HG03378 (cell line): ENCODE measurements at regions not wholly inside any gene's neighbourhood (a gene's known extent, or its start where the extent isn't known, plus 50 kb on each side); places are given as distances from the start of the nearest gene placed in this dataset.

Experiments used
- ATAC-seq: cut with Tn5 transposase; IDR thresholded peaks from one replicate; pipeline ENCODE4 v1.9.1; 2021; ENCODE audit warnings: mild to moderate bottlenecking, moderate library complexity; ENCODE audit not compliant: unreplicated experiment

- ATAC-seq = peak; percentile 82
These were observed 87.2 kb downstream of the PTTG1 start for GRCh38 chr5:160508780-160509361.

- ATAC-seq = no peak
These were observed 89.8 kb downstream of the PTTG1 start for GRCh38 chr5:160511280-160511929.
